Neural progenitor cell (in vitro differentiated cells): ENCODE measurements at regions not wholly inside any gene's neighbourhood (a gene's known extent, or its start where the extent isn't known, plus 50 kb on each side); places are given as distances from the start of the nearest gene placed in this dataset.

Experiments
- EZH2 ChIP-seq: fragments of 200-600 bp; sonication (generic); IDR thresholded peaks from 2 replicates; pipeline ENCODE4 v1.6.1; 2017; ENCODE audit warnings: antibody characterized with exemption, mild to moderate bottlenecking, moderate library complexity
- EZH2phosphoT487 ChIP-seq: fragments of 200-600 bp; sonication (generic); IDR thresholded peaks from 2 replicates; pipeline ENCODE4 v1.6.1; 2017; ENCODE audit warnings: antibody characterized with exemption
- TF ChIP-seq, protein P1 (sequence below): fragments of 200-600 bp; sonication (generic); IDR thresholded peaks from 2 replicates; pipeline ENCODE4 v1.5.1; 2017; ENCODE audit warnings: antibody characterized with exemption, mild to moderate bottlenecking

DNA sequence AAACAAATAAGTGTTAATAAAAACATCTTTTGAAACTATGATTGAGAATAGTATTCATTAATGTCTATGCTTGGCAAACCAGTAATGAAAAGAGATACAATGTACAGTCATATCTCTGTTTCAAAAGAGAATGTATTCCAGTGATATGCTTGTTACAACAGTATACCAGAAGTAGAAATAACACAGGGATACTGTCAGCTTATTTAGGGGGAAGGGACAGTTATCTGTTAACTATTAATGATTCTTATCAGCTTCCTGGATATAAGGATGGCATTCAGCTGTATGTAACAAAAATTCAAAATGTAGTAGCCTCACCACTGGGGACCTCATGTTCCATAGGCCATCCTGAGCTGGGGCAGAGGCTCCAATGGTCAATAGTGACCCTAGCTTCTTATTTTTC, 103.8 kb upstream of the TBX18 start:
- TF ChIP-seq, protein P1, sequence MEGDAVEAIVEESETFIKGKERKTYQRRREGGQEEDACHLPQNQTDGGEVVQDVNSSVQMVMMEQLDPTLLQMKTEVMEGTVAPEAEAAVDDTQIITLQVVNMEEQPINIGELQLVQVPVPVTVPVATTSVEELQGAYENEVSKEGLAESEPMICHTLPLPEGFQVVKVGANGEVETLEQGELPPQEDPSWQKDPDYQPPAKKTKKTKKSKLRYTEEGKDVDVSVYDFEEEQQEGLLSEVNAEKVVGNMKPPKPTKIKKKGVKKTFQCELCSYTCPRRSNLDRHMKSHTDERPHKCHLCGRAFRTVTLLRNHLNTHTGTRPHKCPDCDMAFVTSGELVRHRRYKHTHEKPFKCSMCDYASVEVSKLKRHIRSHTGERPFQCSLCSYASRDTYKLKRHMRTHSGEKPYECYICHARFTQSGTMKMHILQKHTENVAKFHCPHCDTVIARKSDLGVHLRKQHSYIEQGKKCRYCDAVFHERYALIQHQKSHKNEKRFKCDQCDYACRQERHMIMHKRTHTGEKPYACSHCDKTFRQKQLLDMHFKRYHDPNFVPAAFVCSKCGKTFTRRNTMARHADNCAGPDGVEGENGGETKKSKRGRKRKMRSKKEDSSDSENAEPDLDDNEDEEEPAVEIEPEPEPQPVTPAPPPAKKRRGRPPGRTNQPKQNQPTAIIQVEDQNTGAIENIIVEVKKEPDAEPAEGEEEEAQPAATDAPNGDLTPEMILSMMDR = no peak
- TF ChIP-seq EZH2 (no peak), EZH2phosphoT487 (no peak)
